ENCODE measurements at regions not wholly inside any gene's neighbourhood (a gene's known extent, or its start where the extent isn't known, plus 50 kb on each side); places are given as distances from the start of the nearest gene placed in this dataset.

DNA sequence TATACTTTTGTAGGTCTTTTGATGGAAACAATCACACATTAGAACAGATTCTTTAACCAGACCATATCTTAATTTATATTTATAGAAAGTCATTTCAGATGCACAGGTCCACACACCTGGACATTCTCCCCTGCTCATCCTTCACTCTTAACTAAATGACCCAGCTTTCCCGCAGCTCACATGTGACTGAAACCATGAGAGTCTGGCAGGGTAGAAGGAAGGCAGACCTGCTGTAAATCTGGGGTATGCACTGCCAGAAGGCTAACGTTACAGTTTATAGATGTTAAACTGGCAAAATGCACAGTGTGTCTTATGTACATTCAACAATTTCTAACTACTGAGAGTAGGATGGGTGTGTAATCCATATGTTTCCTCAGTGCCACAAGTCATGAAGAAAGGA, 359.5 kb upstream of the SPTLC3 start:
- CTCF ChIA-PET, result interaction anchor here (0.6 kb wide), 1 partner anchor 97 kb away, joined by 4 read pairs; no protein-coding TSS in a partner anchor
- H3K4me1 ChIP-seq (ENCODE audit: control insufficient read depth, insufficient read depth, low read length), result no peaks in the 10 kb centered on the region
- H3K36me3 ChIP-seq (ENCODE audit: control insufficient read depth in 2 of 2, insufficient read depth in 1 of 2, low read length in 2 of 2), result no peaks in the 10 kb centered on the region
- H3K9me3 ChIP-seq (ENCODE audit: control insufficient read depth, insufficient read depth, low read depth, low read length), result no peaks in the 10 kb centered on the region
- POLR2A ChIA-PET, result no interaction called here
- no peak overlapping the region for H3K27ac ChIP-seq (ENCODE audit: extremely low read depth, low read depth, low read length)
- H3K4me3 ChIP-seq (ENCODE audit: low read depth, low read length), result no peak overlapping the region
- no peak for TF ChIP-seq RBAK (tag by site-specific recombination; IDR thresholded peaks at IDR 0.05)
- TF ChIP-seq KLF10 (tag by site-specific recombination; IDR thresholded peaks at IDR 0.05), result no peak
- TF ChIP-seq, protein P1, sequence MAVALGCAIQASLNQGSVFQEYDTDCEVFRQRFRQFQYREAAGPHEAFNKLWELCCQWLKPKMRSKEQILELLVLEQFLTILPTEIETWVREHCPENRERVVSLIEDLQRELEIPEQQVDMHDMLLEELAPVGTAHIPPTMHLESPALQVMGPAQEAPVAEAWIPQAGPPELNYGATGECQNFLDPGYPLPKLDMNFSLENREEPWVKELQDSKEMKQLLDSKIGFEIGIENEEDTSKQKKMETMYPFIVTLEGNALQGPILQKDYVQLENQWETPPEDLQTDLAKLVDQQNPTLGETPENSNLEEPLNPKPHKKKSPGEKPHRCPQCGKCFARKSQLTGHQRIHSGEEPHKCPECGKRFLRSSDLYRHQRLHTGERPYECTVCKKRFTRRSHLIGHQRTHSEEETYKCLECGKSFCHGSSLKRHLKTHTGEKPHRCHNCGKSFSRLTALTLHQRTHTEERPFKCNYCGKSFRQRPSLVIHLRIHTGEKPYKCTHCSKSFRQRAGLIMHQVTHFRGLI (tag by site-specific recombination; IDR thresholded peaks at IDR 0.05), result no peak
- TF ChIP-seq ZNF707 (tag by site-specific recombination; IDR thresholded peaks at IDR 0.05), result no peak
- TF ChIP-seq ZNF600 (tag by site-specific recombination; IDR thresholded peaks at IDR 0.05), result no peak
- no peak for TF ChIP-seq ZNF837 (tag by site-specific recombination; IDR thresholded peaks at IDR 0.05)
- no peak for TF ChIP-seq ZNF701 (tag by site-specific recombination; IDR thresholded peaks at IDR 0.05)
- no peak for TF ChIP-seq ZNF510 (tag by site-specific recombination; IDR thresholded peaks at IDR 0.05; ENCODE audit: insufficient replicate concordance)
- TF ChIP-seq, protein P2, sequence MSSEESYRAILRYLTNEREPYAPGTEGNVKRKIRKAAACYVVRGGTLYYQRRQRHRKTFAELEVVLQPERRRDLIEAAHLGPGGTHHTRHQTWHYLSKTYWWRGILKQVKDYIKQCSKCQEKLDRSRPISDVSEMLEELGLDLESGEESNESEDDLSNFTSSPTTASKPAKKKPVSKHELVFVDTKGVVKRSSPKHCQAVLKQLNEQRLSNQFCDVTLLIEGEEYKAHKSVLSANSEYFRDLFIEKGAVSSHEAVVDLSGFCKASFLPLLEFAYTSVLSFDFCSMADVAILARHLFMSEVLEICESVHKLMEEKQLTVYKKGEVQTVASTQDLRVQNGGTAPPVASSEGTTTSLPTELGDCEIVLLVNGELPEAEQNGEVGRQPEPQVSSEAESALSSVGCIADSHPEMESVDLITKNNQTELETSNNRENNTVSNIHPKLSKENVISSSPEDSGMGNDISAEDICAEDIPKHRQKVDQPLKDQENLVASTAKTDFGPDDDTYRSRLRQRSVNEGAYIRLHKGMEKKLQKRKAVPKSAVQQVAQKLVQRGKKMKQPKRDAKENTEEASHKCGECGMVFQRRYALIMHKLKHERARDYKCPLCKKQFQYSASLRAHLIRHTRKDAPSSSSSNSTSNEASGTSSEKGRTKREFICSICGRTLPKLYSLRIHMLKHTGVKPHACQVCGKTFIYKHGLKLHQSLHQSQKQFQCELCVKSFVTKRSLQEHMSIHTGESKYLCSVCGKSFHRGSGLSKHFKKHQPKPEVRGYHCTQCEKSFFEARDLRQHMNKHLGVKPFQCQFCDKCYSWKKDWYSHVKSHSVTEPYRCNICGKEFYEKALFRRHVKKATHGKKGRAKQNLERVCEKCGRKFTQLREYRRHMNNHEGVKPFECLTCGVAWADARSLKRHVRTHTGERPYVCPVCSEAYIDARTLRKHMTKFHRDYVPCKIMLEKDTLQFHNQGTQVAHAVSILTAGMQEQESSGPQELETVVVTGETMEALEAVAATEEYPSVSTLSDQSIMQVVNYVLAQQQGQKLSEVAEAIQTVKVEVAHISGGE (tag by site-specific recombination; conservative IDR thresholded peaks at IDR 0.05; ENCODE audit: low read depth), result no peak
- TF ChIP-seq MEIS1 (CRISPR knock-in tag; IDR thresholded peaks at IDR 0.05; ENCODE audit: borderline replicate concordance), result no peak
- TF ChIP-seq, protein P3, sequence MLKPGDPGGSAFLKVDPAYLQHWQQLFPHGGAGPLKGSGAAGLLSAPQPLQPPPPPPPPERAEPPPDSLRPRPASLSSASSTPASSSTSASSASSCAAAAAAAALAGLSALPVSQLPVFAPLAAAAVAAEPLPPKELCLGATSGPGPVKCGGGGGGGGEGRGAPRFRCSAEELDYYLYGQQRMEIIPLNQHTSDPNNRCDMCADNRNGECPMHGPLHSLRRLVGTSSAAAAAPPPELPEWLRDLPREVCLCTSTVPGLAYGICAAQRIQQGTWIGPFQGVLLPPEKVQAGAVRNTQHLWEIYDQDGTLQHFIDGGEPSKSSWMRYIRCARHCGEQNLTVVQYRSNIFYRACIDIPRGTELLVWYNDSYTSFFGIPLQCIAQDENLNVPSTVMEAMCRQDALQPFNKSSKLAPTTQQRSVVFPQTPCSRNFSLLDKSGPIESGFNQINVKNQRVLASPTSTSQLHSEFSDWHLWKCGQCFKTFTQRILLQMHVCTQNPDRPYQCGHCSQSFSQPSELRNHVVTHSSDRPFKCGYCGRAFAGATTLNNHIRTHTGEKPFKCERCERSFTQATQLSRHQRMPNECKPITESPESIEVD (tag by site-specific recombination; IDR thresholded peaks at IDR 0.05), result no peak
- no peak for TF ChIP-seq ZNF777 (tag by site-specific recombination; IDR thresholded peaks at IDR 0.05; ENCODE audit: borderline replicate concordance)
- no peak for TF ChIP-seq SALL2 (tag by site-specific recombination; IDR thresholded peaks at IDR 0.05; ENCODE audit: borderline replicate concordance)
- TF ChIP-seq ZBTB20 (tag by site-specific recombination; IDR thresholded peaks at IDR 0.05), result no peak

DNA sequence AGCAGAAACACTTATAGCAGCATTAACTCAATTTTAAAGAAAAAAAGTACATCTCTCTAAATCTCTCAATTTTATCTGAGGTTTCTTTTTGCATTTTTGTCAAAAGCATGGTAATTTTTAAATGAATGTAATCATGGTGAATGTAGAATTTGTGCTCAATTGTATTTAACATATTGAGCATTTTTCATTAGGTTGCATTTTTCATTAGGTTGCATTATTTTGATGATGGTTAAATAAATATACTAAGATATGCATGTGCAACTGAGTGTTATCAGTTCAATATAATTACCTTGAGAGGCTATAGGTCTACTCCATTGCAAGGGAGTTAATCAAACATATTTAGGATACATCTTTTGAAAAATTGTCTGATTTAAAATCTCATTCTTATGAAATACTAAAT, 355.1 kb upstream of the SPTLC3 start:
- POLR2A ChIA-PET, result no interaction called here
- Histone ChIP-seq H3K4me3 (ENCODE audit: low read depth, low read length) (no peak overlapping the region), H3K36me3 (ENCODE audit: control insufficient read depth in 2 of 2, insufficient read depth in 1 of 2, low read length in 2 of 2) (no peaks in the 10 kb centered on the region), H3K27ac (ENCODE audit: extremely low read depth, low read depth, low read length) (no peak overlapping the region), H3K9me3 (ENCODE audit: control insufficient read depth, insufficient read depth, low read depth, low read length) (no peaks in the 10 kb centered on the region), H3K4me1 (ENCODE audit: control insufficient read depth, insufficient read depth, low read length) (no peaks in the 10 kb centered on the region)
- CTCF ChIA-PET, result no interaction called here
- no peak for TF ChIP-seq SETDB1 (IDR thresholded peaks at IDR 0.05; ENCODE audit: insufficient read length, low read length)
- no peak for TF ChIP-seq GLIS2 (tag by site-specific recombination; IDR thresholded peaks at IDR 0.05)
- no peak for TF ChIP-seq ZNF501 (tag by site-specific recombination; IDR thresholded peaks at IDR 0.05)
